ENCODE measurements at regions not wholly inside any gene's neighbourhood (a gene's known extent, or its start where the extent isn't known, plus 50 kb on each side); places are given as distances from the start of the nearest gene placed in this dataset.

- DNase-seq, result no peak
Observed at GRCh38 chr11:69977951-69978350, 100.2 kb upstream of the ANO1 start.

GRCh38 chr11:69978841-69979614, 99.1 kb upstream of the ANO1 start:
- no peak for DNase-seq

- no peak for DNase-seq
Observed at GRCh38 chr11:69979632-69980031, 98.5 kb upstream of the ANO1 start.

GRCh38 chr11:69981119-69981784, 96.9 kb upstream of the ANO1 start:
- no peak for DNase-seq

GRCh38 chr11:69982690-69983570, 95.2 kb upstream of the ANO1 start:
- DNase-seq, result no peak

GRCh38 chr11:69983571-69983877, 94.6 kb upstream of the ANO1 start:
- no peak for DNase-seq

- DNase-seq, result no peak
Observed at GRCh38 chr11:69983897-69984438, 94.1 kb upstream of the ANO1 start.

GRCh38 chr11:69984457-69985261, 93.5 kb upstream of the ANO1 start:
- DNase-seq, result no peak

- DNase-seq, result no peak
Observed at GRCh38 chr11:69985331-69985640, 92.8 kb upstream of the ANO1 start.

GRCh38 chr11:69985641-69986439, 92.3 kb upstream of the ANO1 start:
- no peak for DNase-seq

- no peak for DNase-seq
Observed at GRCh38 chr11:69986440-69986787, 91.7 kb upstream of the ANO1 start.

- DNase-seq, result no peak
Observed at GRCh38 chr11:69986830-69987229, 91.3 kb upstream of the ANO1 start.

GRCh38 chr11:69992026-69992425, 86.1 kb upstream of the ANO1 start:
- no peak for DNase-seq

GRCh38 chr11:69992943-69993694, 85.0 kb upstream of the ANO1 start:
- DNase-seq, result no peak

GRCh38 chr11:69994810-69995209, 83.3 kb upstream of the ANO1 start:
- DNase-seq, result no peak

- DNase-seq, result no peak
Observed at GRCh38 chr11:69995697-69996096, 82.4 kb upstream of the ANO1 start.

- DNase-seq, result no peak
Observed at GRCh38 chr11:69996451-69996850, 81.7 kb upstream of the ANO1 start.

GRCh38 chr11:69997352-69997751, 80.8 kb upstream of the ANO1 start:
- DNase-seq, result no peak

- DNase-seq, result no peak
Observed at GRCh38 chr11:69999721-70000120, 78.4 kb upstream of the ANO1 start.

- DNase-seq, result no peak
Observed at GRCh38 chr11:70000228-70000627, 77.9 kb upstream of the ANO1 start.

GRCh38 chr11:70001246-70001645, 76.9 kb upstream of the ANO1 start:
- DNase-seq, result no peak
